PC-3 (cell line): ENCODE measurements at regions not wholly inside any gene's neighbourhood (a gene's known extent, or its start where the extent isn't known, plus 50 kb on each side); places are given as distances from the start of the nearest gene placed in this dataset.

Experiments used
- ATAC-seq: fragments of 200-7000 bp; cut with Tn5 transposase; 2 replicates; pipeline ENCODE4 v1.9.1; 2020; ENCODE audit warnings: mild to moderate bottlenecking, moderate library complexity
- BruUV-seq: library from RNA; stranded (reverse); fragments of 400-500 nt; replicated peaks from 2 replicates; lab custom pipeline; 2021; lab: Mats Ljungman, UMichigan
- CTCF ChIA-PET: fragments of 300-600 bp; sonication (Branson Sonifier 250); formaldehyde crosslinking; loops from one replicate; lab custom pipeline; 2022; ENCODE audit warnings: antibody characterized with exemption; lab: Charles Lee
- POLR2A ChIA-PET: fragments of 300-600 bp; sonication (Branson Sonifier 250); formaldehyde crosslinking; loops from one replicate; lab custom pipeline; 2022; ENCODE audit warnings: antibody characterized with exemption; ENCODE audit not compliant: unreplicated experiment; lab: Charles Lee
- DNase-seq: peaks from one replicate; pipeline ENCODE4 v3.0.0-alpha.2; 2015
- H2AFZ ChIP-seq: fragments of 300-600 bp; sonication (generic); 2 replicates; pipeline ENCODE4 v1.6.0; 2016; ENCODE audit warnings: antibody characterized with exemption, low read length
- H3F3A ChIP-seq: fragments of 300-600 bp; sonication (generic); one replicate; pipeline ENCODE4 v1.6.0; 2017; ENCODE audit warnings: antibody characterized with exemption, low read length, control low read depth, mild to moderate bottlenecking; ENCODE audit not compliant: unreplicated experiment
- H3K27ac ChIP-seq: fragments of 300-600 bp; sonication (generic); 2 replicates; pipeline ENCODE4 v1.5.1; 2016; ENCODE audit warnings: mild to moderate bottlenecking, low read length
- H3K27me3 ChIP-seq: fragments of 300-600 bp; sonication (generic); 2 replicates; pipeline ENCODE4 v1.6.1; 2016; ENCODE audit warnings: low read length, mixed read lengths
- H3K36me3 ChIP-seq: fragments of 300-600 bp; sonication (generic); 2 replicates; pipeline ENCODE4 v1.6.1; 2016; ENCODE audit warnings: low read depth, mixed run types, low read length, mixed read lengths
- H3K4me1 ChIP-seq: fragments of 300-600 bp; sonication (generic); 2 replicates; pipeline ENCODE4 v1.5.1; 2016; ENCODE audit warnings: low read length; ENCODE audit not compliant: insufficient read depth
- H3K4me2 ChIP-seq: fragments of 300-600 bp; sonication (generic); 2 replicates; pipeline ENCODE4 v1.6.0; 2016; ENCODE audit warnings: low read length
- H3K4me3 ChIP-seq: fragments of 300-600 bp; sonication (generic); 2 replicates; pipeline ENCODE4 v1.5.1; 2016; ENCODE audit warnings: mild to moderate bottlenecking, low read length, mixed read lengths
- H3K79me2 ChIP-seq: fragments of 300-600 bp; sonication (generic); 2 replicates; pipeline ENCODE4 v1.6.1; 2017; ENCODE audit warnings: low read length, mixed read lengths
- H3K9ac ChIP-seq: fragments of 300-600 bp; sonication (generic); 2 replicates; pipeline ENCODE4 v1.6.0; 2016; ENCODE audit warnings: mild to moderate bottlenecking, low read length
- H3K9me2 ChIP-seq: fragments of 300-600 bp; sonication (generic); replicated peaks from 2 replicates; pipeline ENCODE4 v1.6.1; 2016; ENCODE audit warnings: mixed run types, low read length, mixed read lengths
- H3K9me3 ChIP-seq: fragments of 300-600 bp; sonication (generic); 2 replicates; pipeline ENCODE4 v1.6.1; 2016; ENCODE audit warnings: low read length, mixed read lengths
- H4K20me1 ChIP-seq: fragments of 300-600 bp; sonication (generic); 2 replicates; pipeline ENCODE4 v1.6.1; 2016; ENCODE audit warnings: low read length, mixed read lengths
- CTCF ChIP-seq: fragments of 300-600 bp; sonication (generic); conservative IDR thresholded peaks from 2 replicates; pipeline ENCODE4 v1.5.1; 2017; ENCODE audit warnings: antibody characterized with exemption, low read depth, mild to moderate bottlenecking, low read length
- EZH2 ChIP-seq: fragments of 300-600 bp; sonication (generic); IDR thresholded peaks from one replicate; pipeline ENCODE4 v1.6.1; 2017; ENCODE audit warnings: antibody characterized with exemption, mild to moderate bottlenecking, low read length; ENCODE audit not compliant: unreplicated experiment
- EZH2phosphoT487 ChIP-seq: fragments of 300-600 bp; sonication (generic); IDR thresholded peaks from 2 replicates; pipeline ENCODE4 v1.6.1; 2018; ENCODE audit warnings: mild to moderate bottlenecking, antibody characterized with exemption, low read length, borderline replicate concordance
- intact Hi-C: fragments of 100-400 bp; cut with micrococcal nuclease; formaldehyde crosslinking; loops from 2 replicates; pipeline ENCODE4 v1.9.0; 2023

DNA sequence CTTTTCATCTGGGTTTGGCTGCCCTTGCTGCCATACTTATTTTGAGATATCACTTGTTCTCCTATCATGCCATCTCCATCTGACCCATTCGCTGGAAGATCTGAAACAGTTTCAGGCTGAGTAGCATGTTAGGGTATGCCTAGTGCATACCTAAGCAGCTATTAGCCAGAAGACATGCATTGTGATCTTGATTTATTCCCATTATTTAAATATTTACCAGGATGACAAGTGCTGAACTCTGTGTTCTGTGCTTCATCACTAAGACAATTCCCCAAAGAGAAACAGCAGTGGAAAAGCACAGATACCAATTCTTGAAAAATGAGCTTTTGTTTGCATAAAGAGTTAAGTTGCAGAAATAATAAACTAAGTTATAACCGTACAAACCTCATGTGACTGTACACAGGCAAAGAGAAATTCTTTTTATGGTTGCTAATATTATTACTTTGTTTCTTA lies 271.0 kb upstream of the ARSJ start:
- no peak for ATAC-seq
- Histone ChIP-seq H3K36me3 (no peaks in the 10 kb centered on the region), H3K4me2 (0 out of 2 replicates have a peak overlapping the region, but pooled peaks have one; percentile 7), H3K27ac (no peak overlapping the region), H3K9me3 (no peaks in the 10 kb centered on the region), H3K79me2 (no peaks in the 10 kb centered on the region), H3K27me3 (no peaks in the 10 kb centered on the region), H3K9me2 (no peaks in the 10 kb centered on the region), H4K20me1 (no peaks in the 10 kb centered on the region), H3K4me3 (no peak overlapping the region), H2AFZ (no peak overlapping the region), H3K4me1 (peaks cover 9% of the 10 kb centered on the region), H3K9ac (no peak overlapping the region), H3F3A (no peaks in the 10 kb centered on the region)
- intact Hi-C loops = no loop called here
- POLR2A ChIA-PET = no interaction called here
- BruUV-seq = no TSS peak
- no peak for TF ChIP-seq CTCF
- no peak for TF ChIP-seq EZH2
- TF ChIP-seq EZH2phosphoT487 = no peak
- CTCF ChIA-PET = no interaction called here
- DNase-seq = no peak

- 0 out of 2 replicates have a peak overlapping the region, but pooled peaks have one; percentile 7 for H3K4me2 ChIP-seq
- no peaks in the 10 kb centered on the region for H3K9me3 ChIP-seq
- no peak for TF ChIP-seq EZH2
- TF ChIP-seq EZH2phosphoT487 = no peak
- no peak for TF ChIP-seq CTCF
- ATAC-seq (no peak), DNase-seq (peak; percentile 33)
- no peak overlapping the region for H3K4me3 ChIP-seq
- H3K9ac ChIP-seq = no peak overlapping the region
- no peaks in the 10 kb centered on the region for H3K36me3 ChIP-seq
- no peaks in the 10 kb centered on the region for H4K20me1 ChIP-seq
- CTCF ChIA-PET = no interaction called here
- no peaks in the 10 kb centered on the region for H3K79me2 ChIP-seq
- H2AFZ ChIP-seq = no peak overlapping the region
- intact Hi-C loops = no loop called here
- no peaks in the 10 kb centered on the region for H3K27me3 ChIP-seq
- no TSS peak for BruUV-seq
- H3K27ac ChIP-seq = no peak overlapping the region
- H3K4me1 ChIP-seq = peaks cover 9% of the 10 kb centered on the region
- no peaks in the 10 kb centered on the region for H3K9me2 ChIP-seq
- POLR2A ChIA-PET = no interaction called here
- H3F3A ChIP-seq = no peaks in the 10 kb centered on the region
These were observed 271.6 kb upstream of the ARSJ start for GRCh38 chr4:114251020-114251419.

DNA sequence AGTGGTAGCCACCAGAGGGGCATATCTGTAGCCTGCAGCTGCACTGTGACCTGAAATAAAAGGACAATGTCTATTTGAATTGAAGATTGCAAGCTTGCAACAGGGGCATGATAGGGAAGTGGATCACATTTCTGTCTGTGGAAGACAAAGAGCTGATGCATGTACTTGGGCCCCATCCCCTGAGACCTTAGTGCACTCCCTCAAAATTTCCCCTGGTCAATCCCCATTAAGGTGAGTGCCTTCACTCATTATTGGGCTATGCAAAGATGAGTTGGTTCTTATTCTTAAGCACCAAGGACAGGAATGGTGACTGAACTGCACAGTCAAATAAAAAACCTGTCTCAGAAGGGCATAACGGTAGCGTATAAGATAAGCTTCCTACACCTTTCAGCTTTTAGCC lies 273.1 kb upstream of the ARSJ start:
- ATAC-seq (no peak), DNase-seq (no peak)
- H3F3A ChIP-seq = no peaks in the 10 kb centered on the region
- H3K79me2 ChIP-seq = no peaks in the 10 kb centered on the region
- H3K4me3 ChIP-seq = no peak overlapping the region
- no peak for TF ChIP-seq EZH2phosphoT487
- no peak for TF ChIP-seq EZH2
- TF ChIP-seq CTCF = no peak
- H3K4me1 ChIP-seq = peaks cover 9% of the 10 kb centered on the region
- H3K9ac ChIP-seq = no peak overlapping the region
- no peaks in the 10 kb centered on the region for H3K9me3 ChIP-seq
- H3K4me2 ChIP-seq = no peak overlapping the region
- no TSS peak for BruUV-seq
- H3K27me3 ChIP-seq = no peaks in the 10 kb centered on the region
- POLR2A ChIA-PET = no interaction called here
- H3K27ac ChIP-seq = no peak overlapping the region
- H3K36me3 ChIP-seq = no peaks in the 10 kb centered on the region
- no peaks in the 10 kb centered on the region for H3K9me2 ChIP-seq
- no peaks in the 10 kb centered on the region for H4K20me1 ChIP-seq
- intact Hi-C loops = no loop called here
- H2AFZ ChIP-seq = no peak overlapping the region
- CTCF ChIA-PET = no interaction called here
